ENCODE measurements at regions not wholly inside any gene's neighbourhood (a gene's known extent, or its start where the extent isn't known, plus 50 kb on each side); places are given as distances from the start of the nearest gene placed in this dataset.

GRCh38 chr1:54461731-54462596 is 55.8 kb upstream of the SSBP3 start:
- no peak for TF ChIP-seq ZNF549 (tag by site-specific recombination; IDR thresholded peaks at IDR 0.05)
- no peak for TF ChIP-seq ZNF138 (tag by site-specific recombination; IDR thresholded peaks at IDR 0.05; ENCODE audit: borderline replicate concordance)
- no peak for TF ChIP-seq ZNF629 (tag by site-specific recombination; IDR thresholded peaks at IDR 0.05)
- TF ChIP-seq REST (tag by site-specific recombination; IDR thresholded peaks at IDR 0.05) = no peak
- TF ChIP-seq, protein P1, sequence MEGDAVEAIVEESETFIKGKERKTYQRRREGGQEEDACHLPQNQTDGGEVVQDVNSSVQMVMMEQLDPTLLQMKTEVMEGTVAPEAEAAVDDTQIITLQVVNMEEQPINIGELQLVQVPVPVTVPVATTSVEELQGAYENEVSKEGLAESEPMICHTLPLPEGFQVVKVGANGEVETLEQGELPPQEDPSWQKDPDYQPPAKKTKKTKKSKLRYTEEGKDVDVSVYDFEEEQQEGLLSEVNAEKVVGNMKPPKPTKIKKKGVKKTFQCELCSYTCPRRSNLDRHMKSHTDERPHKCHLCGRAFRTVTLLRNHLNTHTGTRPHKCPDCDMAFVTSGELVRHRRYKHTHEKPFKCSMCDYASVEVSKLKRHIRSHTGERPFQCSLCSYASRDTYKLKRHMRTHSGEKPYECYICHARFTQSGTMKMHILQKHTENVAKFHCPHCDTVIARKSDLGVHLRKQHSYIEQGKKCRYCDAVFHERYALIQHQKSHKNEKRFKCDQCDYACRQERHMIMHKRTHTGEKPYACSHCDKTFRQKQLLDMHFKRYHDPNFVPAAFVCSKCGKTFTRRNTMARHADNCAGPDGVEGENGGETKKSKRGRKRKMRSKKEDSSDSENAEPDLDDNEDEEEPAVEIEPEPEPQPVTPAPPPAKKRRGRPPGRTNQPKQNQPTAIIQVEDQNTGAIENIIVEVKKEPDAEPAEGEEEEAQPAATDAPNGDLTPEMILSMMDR (tag by site-specific recombination; IDR thresholded peaks at IDR 0.05) = no peak
- no peak for TF ChIP-seq ZNF140 (tag by site-specific recombination; IDR thresholded peaks at IDR 0.05)
- TF ChIP-seq SP3 (tag by site-specific recombination; IDR thresholded peaks at IDR 0.05) = no peak
- no peak for TF ChIP-seq ZNF404 (tag by site-specific recombination; IDR thresholded peaks at IDR 0.05)
- TF ChIP-seq ZNF292 (tag by site-specific recombination; IDR thresholded peaks at IDR 0.05; ENCODE audit: borderline replicate concordance, low read depth) = no peak
- no peak for TF ChIP-seq ZNF558 (tag by site-specific recombination; IDR thresholded peaks at IDR 0.05)
- TF ChIP-seq, protein P2, sequence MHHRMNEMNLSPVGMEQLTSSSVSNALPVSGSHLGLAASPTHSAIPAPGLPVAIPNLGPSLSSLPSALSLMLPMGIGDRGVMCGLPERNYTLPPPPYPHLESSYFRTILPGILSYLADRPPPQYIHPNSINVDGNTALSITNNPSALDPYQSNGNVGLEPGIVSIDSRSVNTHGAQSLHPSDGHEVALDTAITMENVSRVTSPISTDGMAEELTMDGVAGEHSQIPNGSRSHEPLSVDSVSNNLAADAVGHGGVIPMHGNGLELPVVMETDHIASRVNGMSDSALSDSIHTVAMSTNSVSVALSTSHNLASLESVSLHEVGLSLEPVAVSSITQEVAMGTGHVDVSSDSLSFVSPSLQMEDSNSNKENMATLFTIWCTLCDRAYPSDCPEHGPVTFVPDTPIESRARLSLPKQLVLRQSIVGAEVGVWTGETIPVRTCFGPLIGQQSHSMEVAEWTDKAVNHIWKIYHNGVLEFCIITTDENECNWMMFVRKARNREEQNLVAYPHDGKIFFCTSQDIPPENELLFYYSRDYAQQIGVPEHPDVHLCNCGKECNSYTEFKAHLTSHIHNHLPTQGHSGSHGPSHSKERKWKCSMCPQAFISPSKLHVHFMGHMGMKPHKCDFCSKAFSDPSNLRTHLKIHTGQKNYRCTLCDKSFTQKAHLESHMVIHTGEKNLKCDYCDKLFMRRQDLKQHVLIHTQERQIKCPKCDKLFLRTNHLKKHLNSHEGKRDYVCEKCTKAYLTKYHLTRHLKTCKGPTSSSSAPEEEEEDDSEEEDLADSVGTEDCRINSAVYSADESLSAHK (tag by site-specific recombination; IDR thresholded peaks at IDR 0.05) = no peak
- TF ChIP-seq ZNF169 (tag by site-specific recombination; IDR thresholded peaks at IDR 0.05) = no peak

All from HEK293 (cell line).